ENCODE measurements at regions not wholly inside any gene's neighbourhood (a gene's known extent, or its start where the extent isn't known, plus 50 kb on each side); places are given as distances from the start of the nearest gene placed in this dataset.

- Histone ChIP-seq H3K9ac (ENCODE audit: low read depth in 1 of 3, low read length in 3 of 3) (no peak overlapping the region), H3K27ac (ENCODE audit: low read depth, low read length) (no peak overlapping the region), H3K9me3 (ENCODE audit: control insufficient read depth in 3 of 3, low read length in 3 of 3) (no peaks in the 10 kb centered on the region), H3K36me3 (ENCODE audit: control insufficient read depth in 3 of 3, insufficient read depth in 3 of 3, low read length in 3 of 3) (no peaks in the 10 kb centered on the region), H3K4me1 (ENCODE audit: control insufficient read depth in 3 of 3, insufficient read depth in 3 of 3, low read length in 3 of 3) (no peaks in the 10 kb centered on the region), H3K27me3 (ENCODE audit: control insufficient read depth in 3 of 3, insufficient read depth in 3 of 3, low read length in 3 of 3) (no peaks in the 10 kb centered on the region), H3K4me3 (ENCODE audit: low read length in 3 of 3) (no peak overlapping the region)
These were observed 692.2 kb upstream of the KLHL29 start for GRCh38 chr2:22692746-22693145.

- no peaks in the 10 kb centered on the region for H3K4me1 ChIP-seq (ENCODE audit: control insufficient read depth in 3 of 3, insufficient read depth in 3 of 3, low read length in 3 of 3)
These were observed 690.7 kb upstream of the KLHL29 start for GRCh38 chr2:22694300-22694699.

DNA sequence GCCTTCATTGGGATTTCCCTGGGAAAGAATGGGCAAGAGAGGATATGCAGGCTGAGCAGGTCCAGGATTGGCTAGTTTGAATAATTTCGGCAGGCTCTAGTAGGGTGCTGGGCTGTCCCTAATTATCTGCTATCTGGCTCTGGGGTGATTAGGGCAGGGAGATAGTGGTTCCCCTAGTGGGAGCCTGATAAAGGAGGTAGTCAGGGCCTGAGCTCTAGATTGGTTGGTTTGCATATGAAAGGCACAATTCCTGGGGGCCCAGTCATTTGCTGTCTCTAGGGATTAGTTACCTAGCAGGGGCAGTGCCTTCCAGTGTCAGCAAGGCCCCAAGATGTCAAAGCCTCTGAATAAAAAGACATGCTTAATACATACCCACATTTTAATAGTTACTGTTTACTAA, 690.1 kb upstream of the KLHL29 start:
- no peaks in the 10 kb centered on the region for H3K27me3 ChIP-seq (ENCODE audit: control insufficient read depth in 3 of 3, insufficient read depth in 3 of 3, low read length in 3 of 3)
- H3K36me3 ChIP-seq (ENCODE audit: control insufficient read depth in 3 of 3, insufficient read depth in 3 of 3, low read length in 3 of 3): no peaks in the 10 kb centered on the region
- no peaks in the 10 kb centered on the region for H3K4me1 ChIP-seq (ENCODE audit: control insufficient read depth in 3 of 3, insufficient read depth in 3 of 3, low read length in 3 of 3)
- no peak overlapping the region for H3K4me3 ChIP-seq (ENCODE audit: low read length in 3 of 3)
- no peaks in the 10 kb centered on the region for H3K9me3 ChIP-seq (ENCODE audit: control insufficient read depth in 3 of 3, low read length in 3 of 3)
- H3K9ac ChIP-seq (ENCODE audit: low read depth in 1 of 3, low read length in 3 of 3): no peak overlapping the region
- H3K27ac ChIP-seq (ENCODE audit: low read depth, low read length): no peak overlapping the region

More at GRCh38 chr2:22694300-22694699, 690.7 kb upstream of the KLHL29 start:
- Histone ChIP-seq H3K27ac (ENCODE audit: low read depth, low read length) (no peak overlapping the region), H3K36me3 (ENCODE audit: control insufficient read depth in 3 of 3, insufficient read depth in 3 of 3, low read length in 3 of 3) (no peaks in the 10 kb centered on the region), H3K9me3 (ENCODE audit: control insufficient read depth in 3 of 3, low read length in 3 of 3) (no peaks in the 10 kb centered on the region), H3K4me3 (ENCODE audit: low read length in 3 of 3) (no peak overlapping the region), H3K9ac (ENCODE audit: low read depth in 1 of 3, low read length in 3 of 3) (no peak overlapping the region), H3K27me3 (ENCODE audit: control insufficient read depth in 3 of 3, insufficient read depth in 3 of 3, low read length in 3 of 3) (no peaks in the 10 kb centered on the region)

- Histone ChIP-seq H3K9ac (ENCODE audit: low read depth in 1 of 3, low read length in 3 of 3) (no peak overlapping the region), H3K27me3 (ENCODE audit: control insufficient read depth in 3 of 3, insufficient read depth in 3 of 3, low read length in 3 of 3) (no peaks in the 10 kb centered on the region), H3K9me3 (ENCODE audit: control insufficient read depth in 3 of 3, low read length in 3 of 3) (no peaks in the 10 kb centered on the region), H3K4me3 (ENCODE audit: low read length in 3 of 3) (no peak overlapping the region), H3K27ac (ENCODE audit: low read depth, low read length) (no peak overlapping the region), H3K4me1 (ENCODE audit: control insufficient read depth in 3 of 3, insufficient read depth in 3 of 3, low read length in 3 of 3) (no peaks in the 10 kb centered on the region), H3K36me3 (ENCODE audit: control insufficient read depth in 3 of 3, insufficient read depth in 3 of 3, low read length in 3 of 3) (no peaks in the 10 kb centered on the region)
These were observed 687.8 kb upstream of the KLHL29 start for GRCh38 chr2:22697054-22697788.

GRCh38 chr2:22701561-22702160, 683.3 kb upstream of the KLHL29 start:
- Histone ChIP-seq H3K27ac (ENCODE audit: low read depth, low read length) (no peak overlapping the region), H3K4me3 (ENCODE audit: low read length in 3 of 3) (no peak overlapping the region), H3K27me3 (ENCODE audit: control insufficient read depth in 3 of 3, insufficient read depth in 3 of 3, low read length in 3 of 3) (no peaks in the 10 kb centered on the region), H3K9me3 (ENCODE audit: control insufficient read depth in 3 of 3, low read length in 3 of 3) (no peaks in the 10 kb centered on the region), H3K9ac (ENCODE audit: low read depth in 1 of 3, low read length in 3 of 3) (no peak overlapping the region), H3K4me1 (ENCODE audit: control insufficient read depth in 3 of 3, insufficient read depth in 3 of 3, low read length in 3 of 3) (no peaks in the 10 kb centered on the region), H3K36me3 (ENCODE audit: control insufficient read depth in 3 of 3, insufficient read depth in 3 of 3, low read length in 3 of 3) (no peaks in the 10 kb centered on the region)

- no peak overlapping the region for H3K9ac ChIP-seq (ENCODE audit: low read depth in 1 of 3, low read length in 3 of 3)
- H3K4me1 ChIP-seq (ENCODE audit: control insufficient read depth in 3 of 3, insufficient read depth in 3 of 3, low read length in 3 of 3): no peaks in the 10 kb centered on the region
- H3K9me3 ChIP-seq (ENCODE audit: control insufficient read depth in 3 of 3, low read length in 3 of 3): no peaks in the 10 kb centered on the region
- H3K36me3 ChIP-seq (ENCODE audit: control insufficient read depth in 3 of 3, insufficient read depth in 3 of 3, low read length in 3 of 3): no peaks in the 10 kb centered on the region
- no peak overlapping the region for H3K27ac ChIP-seq (ENCODE audit: low read depth, low read length)
- H3K27me3 ChIP-seq (ENCODE audit: control insufficient read depth in 3 of 3, insufficient read depth in 3 of 3, low read length in 3 of 3): no peaks in the 10 kb centered on the region
- no peak overlapping the region for H3K4me3 ChIP-seq (ENCODE audit: low read length in 3 of 3)
These were observed 681.6 kb upstream of the KLHL29 start for GRCh38 chr2:22703286-22703920.

GRCh38 chr2:22719396-22719795, 665.6 kb upstream of the KLHL29 start:
- Histone ChIP-seq H3K9ac (ENCODE audit: low read depth in 1 of 3, low read length in 3 of 3) (no peak overlapping the region), H3K4me1 (ENCODE audit: control insufficient read depth in 3 of 3, insufficient read depth in 3 of 3, low read length in 3 of 3) (no peaks in the 10 kb centered on the region), H3K27ac (ENCODE audit: low read depth, low read length) (no peak overlapping the region), H3K4me3 (ENCODE audit: low read length in 3 of 3) (no peak overlapping the region), H3K36me3 (ENCODE audit: control insufficient read depth in 3 of 3, insufficient read depth in 3 of 3, low read length in 3 of 3) (no peaks in the 10 kb centered on the region), H3K27me3 (ENCODE audit: control insufficient read depth in 3 of 3, insufficient read depth in 3 of 3, low read length in 3 of 3) (no peaks in the 10 kb centered on the region), H3K9me3 (ENCODE audit: control insufficient read depth in 3 of 3, low read length in 3 of 3) (no peaks in the 10 kb centered on the region)

DNA sequence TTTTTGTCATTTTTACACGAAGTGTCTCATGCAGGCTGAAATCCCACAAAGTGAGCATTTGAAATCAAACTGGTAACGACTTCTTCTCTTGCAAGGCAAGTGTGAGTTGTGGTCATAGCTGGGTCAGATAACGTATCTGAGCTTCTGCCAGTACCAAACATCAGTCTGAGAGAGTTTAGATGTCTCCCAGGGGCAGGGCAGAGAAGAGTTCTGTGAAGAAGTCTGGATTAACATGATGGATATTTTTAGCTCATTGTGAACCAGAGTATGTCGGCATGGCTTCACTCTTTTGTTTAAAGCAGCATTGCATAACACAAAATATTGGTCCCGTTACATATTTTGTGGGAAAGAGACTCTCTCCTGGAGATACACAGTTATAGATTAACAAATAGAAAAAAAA, 655.5 kb upstream of the KLHL29 start:
- Histone ChIP-seq H3K4me3 (ENCODE audit: low read length in 3 of 3) (no peak overlapping the region), H3K9ac (ENCODE audit: low read depth in 1 of 3, low read length in 3 of 3) (no peak overlapping the region), H3K36me3 (ENCODE audit: control insufficient read depth in 3 of 3, insufficient read depth in 3 of 3, low read length in 3 of 3) (no peaks in the 10 kb centered on the region), H3K4me1 (ENCODE audit: control insufficient read depth in 3 of 3, insufficient read depth in 3 of 3, low read length in 3 of 3) (no peaks in the 10 kb centered on the region), H3K9me3 (ENCODE audit: control insufficient read depth in 3 of 3, low read length in 3 of 3) (peaks cover 0 to 5% (median 3%) of the 10 kb centered on the region in 3 donors), H3K27ac (ENCODE audit: low read depth, low read length) (no peak overlapping the region), H3K27me3 (ENCODE audit: control insufficient read depth in 3 of 3, insufficient read depth in 3 of 3, low read length in 3 of 3) (no peaks in the 10 kb centered on the region)

GRCh38 chr2:22734373-22735045, 650.5 kb upstream of the KLHL29 start:
- Histone ChIP-seq H3K27ac (ENCODE audit: low read depth, low read length) (no peak overlapping the region), H3K9ac (ENCODE audit: low read depth in 1 of 3, low read length in 3 of 3) (no peak overlapping the region), H3K36me3 (ENCODE audit: control insufficient read depth in 3 of 3, insufficient read depth in 3 of 3, low read length in 3 of 3) (no peaks in the 10 kb centered on the region), H3K27me3 (ENCODE audit: control insufficient read depth in 3 of 3, insufficient read depth in 3 of 3, low read length in 3 of 3) (no peaks in the 10 kb centered on the region), H3K4me1 (ENCODE audit: control insufficient read depth in 3 of 3, insufficient read depth in 3 of 3, low read length in 3 of 3) (no peaks in the 10 kb centered on the region), H3K9me3 (ENCODE audit: control insufficient read depth in 3 of 3, low read length in 3 of 3) (peaks cover 0 to 3% (median 0%) of the 10 kb centered on the region in 3 donors), H3K4me3 (ENCODE audit: low read length in 3 of 3) (no peak overlapping the region)

GRCh38 chr2:22737144-22737543, 647.8 kb upstream of the KLHL29 start:
- no peak overlapping the region for H3K4me3 ChIP-seq (ENCODE audit: low read length in 3 of 3)
- H3K27ac ChIP-seq (ENCODE audit: low read depth, low read length): no peak overlapping the region
- no peaks in the 10 kb centered on the region for H3K4me1 ChIP-seq (ENCODE audit: control insufficient read depth in 3 of 3, insufficient read depth in 3 of 3, low read length in 3 of 3)
- H3K36me3 ChIP-seq (ENCODE audit: control insufficient read depth in 3 of 3, insufficient read depth in 3 of 3, low read length in 3 of 3): no peaks in the 10 kb centered on the region
- no peak overlapping the region for H3K9ac ChIP-seq (ENCODE audit: low read depth in 1 of 3, low read length in 3 of 3)
- no peaks in the 10 kb centered on the region for H3K27me3 ChIP-seq (ENCODE audit: control insufficient read depth in 3 of 3, insufficient read depth in 3 of 3, low read length in 3 of 3)
- H3K9me3 ChIP-seq (ENCODE audit: control insufficient read depth in 3 of 3, low read length in 3 of 3): no peaks in the 10 kb centered on the region
